ENCODE measurements at regions not wholly inside any gene's neighbourhood (a gene's known extent, or its start where the extent isn't known, plus 50 kb on each side); places are given as distances from the start of the nearest gene placed in this dataset.

- no peak for TF ChIP-seq CTCF (IDR thresholded peaks at IDR 0.05; ENCODE audit: insufficient read depth, low read depth, low read length)
- POLR2A ChIA-PET = no interaction called here
- DNase-seq (ENCODE audit: low read depth) = no peak
- H3K27me3 ChIP-seq (ENCODE audit: control insufficient read depth, insufficient read depth, low read length) = no peaks in the 10 kb centered on the region
- H3K36me3 ChIP-seq (ENCODE audit: control insufficient read depth, insufficient read depth, low read length) = no peaks in the 10 kb centered on the region
- H3K4me3 ChIP-seq (ENCODE audit: low read depth, low read length) = no peak overlapping the region
- CTCF ChIA-PET = no interaction called here
Measured at GRCh38 chr11:25766332-25767015, 565.5 kb upstream of the ANO3 start.

GRCh38 chr11:25769287-25769686 lies 562.6 kb upstream of the ANO3 start:
- H3K27me3 ChIP-seq (ENCODE audit: control insufficient read depth, insufficient read depth, low read length) = no peaks in the 10 kb centered on the region
- ChIA-PET POLR2A (no interaction called here), CTCF (interaction anchor here (0.7 kb wide), 1 partner anchor 512 kb away, joined by 3 read pairs; no protein-coding TSS in a partner anchor)
- no peak for TF ChIP-seq CTCF (IDR thresholded peaks at IDR 0.05; ENCODE audit: insufficient read depth, low read depth, low read length)
- no peak for DNase-seq (ENCODE audit: low read depth)
- no peaks in the 10 kb centered on the region for H3K36me3 ChIP-seq (ENCODE audit: control insufficient read depth, insufficient read depth, low read length)
- H3K4me3 ChIP-seq (ENCODE audit: low read depth, low read length) = no peak overlapping the region

GRCh38 chr11:25771605-25772004 lies 560.3 kb upstream of the ANO3 start:
- H3K36me3 ChIP-seq (ENCODE audit: control insufficient read depth, insufficient read depth, low read length) = no peaks in the 10 kb centered on the region
- no peaks in the 10 kb centered on the region for H3K27me3 ChIP-seq (ENCODE audit: control insufficient read depth, insufficient read depth, low read length)
- TF ChIP-seq CTCF (IDR thresholded peaks at IDR 0.05; ENCODE audit: insufficient read depth, low read depth, low read length) = no peak
- ChIA-PET CTCF (no interaction called here), POLR2A (no interaction called here)
- no peak overlapping the region for H3K4me3 ChIP-seq (ENCODE audit: low read depth, low read length)
- DNase-seq (ENCODE audit: low read depth) = no peak

- no peak for DNase-seq (ENCODE audit: low read depth)
- no peaks in the 10 kb centered on the region for H3K27me3 ChIP-seq (ENCODE audit: control insufficient read depth, insufficient read depth, low read length)
- no peak for TF ChIP-seq CTCF (IDR thresholded peaks at IDR 0.05; ENCODE audit: insufficient read depth, low read depth, low read length)
- POLR2A ChIA-PET = no interaction called here
- no peak overlapping the region for H3K4me3 ChIP-seq (ENCODE audit: low read depth, low read length)
- H3K36me3 ChIP-seq (ENCODE audit: control insufficient read depth, insufficient read depth, low read length) = no peaks in the 10 kb centered on the region
- CTCF ChIA-PET = no interaction called here
Measured at GRCh38 chr11:25775603-25776002, 556.3 kb upstream of the ANO3 start.

GRCh38 chr11:25776238-25776637 lies 555.7 kb upstream of the ANO3 start:
- H3K36me3 ChIP-seq (ENCODE audit: control insufficient read depth, insufficient read depth, low read length) = no peaks in the 10 kb centered on the region
- no peak for TF ChIP-seq CTCF (IDR thresholded peaks at IDR 0.05; ENCODE audit: insufficient read depth, low read depth, low read length)
- H3K27me3 ChIP-seq (ENCODE audit: control insufficient read depth, insufficient read depth, low read length) = no peaks in the 10 kb centered on the region
- no peak overlapping the region for H3K4me3 ChIP-seq (ENCODE audit: low read depth, low read length)
- no peak for DNase-seq (ENCODE audit: low read depth)
- ChIA-PET POLR2A (no interaction called here), CTCF (no interaction called here)
